ENCODE measurements at regions not wholly inside any gene's neighbourhood (a gene's known extent, or its start where the extent isn't known, plus 50 kb on each side); places are given as distances from the start of the nearest gene placed in this dataset.
"Not testable (repeated sequence)": the region's sequence is repeated elsewhere in the genome, so short reads cannot be mapped to it uniquely, and the experiment has no call there.

DNA sequence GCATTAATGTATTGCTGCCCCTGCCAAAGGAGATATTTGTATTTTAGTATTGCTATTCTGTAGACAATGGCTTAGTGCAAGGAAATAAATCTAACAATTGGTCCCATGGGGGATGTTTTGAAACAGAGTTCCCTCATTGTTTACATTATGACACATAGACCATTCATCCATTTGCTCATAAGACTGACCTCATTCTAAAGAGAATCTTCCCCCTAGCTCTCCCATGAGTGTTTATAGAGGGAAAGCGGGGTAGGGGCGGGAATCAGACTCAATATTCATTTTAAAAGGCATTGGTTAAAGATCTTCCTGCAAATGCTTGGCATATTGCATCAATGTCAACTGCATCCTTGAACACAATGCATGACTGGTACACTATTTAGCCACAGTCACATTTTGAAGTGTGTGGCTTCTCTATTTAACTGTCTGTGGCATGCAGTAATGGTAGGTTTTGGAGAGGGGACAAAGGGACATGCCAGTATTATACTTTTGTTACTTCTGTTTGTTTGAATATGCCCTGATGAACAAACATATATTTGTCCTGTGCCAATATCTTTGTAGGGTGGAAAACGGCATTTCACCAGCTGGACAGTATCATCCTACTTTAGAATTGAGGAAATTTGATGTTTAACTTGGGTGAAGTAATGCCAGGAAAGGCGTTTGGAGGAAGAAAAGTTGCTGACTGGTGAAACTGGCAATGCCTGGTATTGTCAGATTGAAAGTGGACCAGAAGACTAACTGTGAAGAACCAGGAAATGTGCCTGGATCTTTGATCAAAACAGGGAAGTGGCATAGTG lies 84.1 kb upstream of the MEGF10 start:
- TF ChIP-seq MAX (IDR thresholded peaks at IDR 0.05; ENCODE audit: low read depth, low read length) (no peak), POLR2A (IDR thresholded peaks at IDR 0.05; ENCODE audit: extremely low read depth, insufficient read length) (no peak), MYC (IDR thresholded peaks at IDR 0.05; ENCODE audit: low read depth, low read length) (no peak)
- TF ChIP-seq, protein P1, sequence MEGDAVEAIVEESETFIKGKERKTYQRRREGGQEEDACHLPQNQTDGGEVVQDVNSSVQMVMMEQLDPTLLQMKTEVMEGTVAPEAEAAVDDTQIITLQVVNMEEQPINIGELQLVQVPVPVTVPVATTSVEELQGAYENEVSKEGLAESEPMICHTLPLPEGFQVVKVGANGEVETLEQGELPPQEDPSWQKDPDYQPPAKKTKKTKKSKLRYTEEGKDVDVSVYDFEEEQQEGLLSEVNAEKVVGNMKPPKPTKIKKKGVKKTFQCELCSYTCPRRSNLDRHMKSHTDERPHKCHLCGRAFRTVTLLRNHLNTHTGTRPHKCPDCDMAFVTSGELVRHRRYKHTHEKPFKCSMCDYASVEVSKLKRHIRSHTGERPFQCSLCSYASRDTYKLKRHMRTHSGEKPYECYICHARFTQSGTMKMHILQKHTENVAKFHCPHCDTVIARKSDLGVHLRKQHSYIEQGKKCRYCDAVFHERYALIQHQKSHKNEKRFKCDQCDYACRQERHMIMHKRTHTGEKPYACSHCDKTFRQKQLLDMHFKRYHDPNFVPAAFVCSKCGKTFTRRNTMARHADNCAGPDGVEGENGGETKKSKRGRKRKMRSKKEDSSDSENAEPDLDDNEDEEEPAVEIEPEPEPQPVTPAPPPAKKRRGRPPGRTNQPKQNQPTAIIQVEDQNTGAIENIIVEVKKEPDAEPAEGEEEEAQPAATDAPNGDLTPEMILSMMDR (IDR thresholded peaks at IDR 0.05; ENCODE audit: low read depth, low read length), result no peak
- no peak overlapping the region for H3K4me3 ChIP-seq (ENCODE audit: low read depth, low read length)
- peak; percentile 73 for DNase-seq (ENCODE audit: low read depth)

DNA sequence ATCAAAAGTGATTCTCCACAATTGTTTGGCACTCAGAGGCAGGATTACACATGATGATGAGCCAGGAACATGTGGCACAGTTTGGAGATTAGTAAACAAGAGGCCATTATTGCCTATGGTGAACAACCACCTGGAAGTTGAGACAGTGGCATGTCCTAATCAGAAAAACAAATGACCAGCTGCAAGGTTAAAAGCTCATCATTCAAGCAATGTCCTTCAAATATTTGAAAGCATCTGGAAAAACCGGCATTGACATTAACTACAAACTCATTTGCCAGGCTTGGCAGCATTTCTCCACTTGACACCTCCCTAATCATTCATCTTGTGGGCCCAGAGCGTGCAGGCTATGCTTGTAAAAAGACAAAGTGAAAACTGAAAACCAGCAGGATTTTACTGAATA lies 80.6 kb upstream of the MEGF10 start:
- TF ChIP-seq, protein P1 (IDR thresholded peaks at IDR 0.05; ENCODE audit: low read depth, low read length), result no peak
- no peak for TF ChIP-seq POLR2A (IDR thresholded peaks at IDR 0.05; ENCODE audit: extremely low read depth, insufficient read length)
- TF ChIP-seq MAX (IDR thresholded peaks at IDR 0.05; ENCODE audit: low read depth, low read length), result no peak
- no peak for TF ChIP-seq MYC (IDR thresholded peaks at IDR 0.05; ENCODE audit: low read depth, low read length)
- no peak for DNase-seq (ENCODE audit: low read depth)

DNA sequence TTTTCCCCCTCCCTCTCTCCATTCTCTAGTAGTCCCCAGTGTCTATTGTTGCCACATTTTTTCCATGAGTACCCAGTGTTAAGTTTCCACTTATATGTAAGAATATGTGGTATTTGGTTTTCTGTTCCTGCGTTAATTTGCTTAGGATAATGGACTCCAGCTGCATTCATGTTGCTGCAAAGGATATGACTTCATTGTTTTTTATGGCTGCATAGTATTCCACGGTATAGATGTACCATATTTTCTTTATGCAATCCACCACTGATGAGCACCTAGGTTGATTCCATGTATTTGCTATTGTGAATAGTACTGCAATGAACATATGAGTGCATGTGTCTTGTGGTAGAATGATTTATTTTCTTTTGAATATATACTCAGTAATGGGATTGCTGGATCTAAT lies 77.4 kb upstream of the MEGF10 start:
- no peak overlapping the region for H3K4me3 ChIP-seq (ENCODE audit: low read depth, low read length)
- TF ChIP-seq POLR2A (IDR thresholded peaks at IDR 0.05; ENCODE audit: extremely low read depth, insufficient read length) (no peak), MYC (IDR thresholded peaks at IDR 0.05; ENCODE audit: low read depth, low read length) (no peak), MAX (IDR thresholded peaks at IDR 0.05; ENCODE audit: low read depth, low read length) (no peak)
- TF ChIP-seq, protein P1 (IDR thresholded peaks at IDR 0.05; ENCODE audit: low read depth, low read length), result no peak
- DNase-seq (ENCODE audit: low read depth), result no peak

More for the DNA sequence above, 80.6 kb upstream of the MEGF10 start:
- H3K4me3 ChIP-seq (ENCODE audit: low read depth, low read length), result no peak overlapping the region

DNA sequence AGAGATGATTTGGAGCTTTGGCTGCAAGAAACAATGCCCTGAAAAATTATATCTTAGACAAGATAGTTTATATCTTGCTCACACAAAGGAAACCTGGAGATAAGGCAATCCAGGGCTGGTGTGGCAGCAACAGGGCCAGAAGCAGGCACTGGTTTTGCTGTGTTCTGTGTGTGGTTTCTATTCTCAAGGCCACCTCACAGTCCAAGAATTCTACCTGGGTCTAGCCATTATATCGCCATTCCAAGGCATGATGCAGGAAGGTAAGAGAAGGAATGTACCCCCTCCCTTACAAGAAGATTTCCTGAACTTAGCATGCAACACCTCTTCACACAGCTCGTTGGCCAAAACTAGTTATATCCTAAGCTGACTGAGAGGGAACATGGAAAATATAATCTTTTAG lies 74.5 kb upstream of the MEGF10 start:
- TF ChIP-seq MAX (IDR thresholded peaks at IDR 0.05; ENCODE audit: low read depth, low read length) (no peak), POLR2A (IDR thresholded peaks at IDR 0.05; ENCODE audit: extremely low read depth, insufficient read length) (no peak), MYC (IDR thresholded peaks at IDR 0.05; ENCODE audit: low read depth, low read length) (no peak)
- TF ChIP-seq, protein P1 (IDR thresholded peaks at IDR 0.05; ENCODE audit: low read depth, low read length), result no peak

DNA sequence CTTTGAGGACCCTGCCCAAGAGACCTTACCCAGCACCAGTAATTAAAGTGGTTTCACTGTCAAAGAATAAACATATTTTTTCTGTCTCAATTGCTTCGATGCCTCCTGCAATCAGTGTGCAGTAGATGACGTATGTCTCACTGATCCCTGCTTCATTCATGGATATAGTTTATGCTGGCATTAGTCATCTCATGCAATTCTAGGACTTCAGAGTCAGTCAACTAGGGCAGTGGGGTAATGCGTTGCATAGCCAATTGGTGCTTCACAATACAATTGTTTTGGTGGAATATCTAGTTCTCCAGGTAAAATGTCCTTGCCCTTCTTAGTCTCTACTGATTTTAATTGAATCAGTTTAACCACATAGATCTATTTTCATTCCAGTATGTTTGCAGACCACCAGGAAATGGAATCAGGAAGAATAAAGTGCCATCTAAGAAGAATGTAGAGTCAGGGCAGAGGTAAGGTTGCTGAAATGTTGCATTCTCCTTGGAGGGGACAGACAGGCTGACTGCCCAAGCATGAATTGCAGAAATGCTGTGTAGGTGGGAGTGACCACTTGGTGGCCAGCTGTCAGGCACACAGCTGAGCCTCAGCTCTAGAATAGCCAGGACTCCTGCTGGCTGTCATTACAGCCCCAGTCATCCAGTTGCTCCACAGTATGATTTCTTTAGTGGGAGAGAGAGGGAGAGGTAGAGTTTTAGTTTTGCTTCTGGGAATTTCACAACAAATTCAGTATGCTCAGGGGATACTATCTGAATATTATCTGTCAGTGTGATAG lies 73.5 kb upstream of the MEGF10 start:
- no peak for DNase-seq (ENCODE audit: low read depth)
- H3K4me3 ChIP-seq (ENCODE audit: low read depth, low read length), result no peak overlapping the region
- TF ChIP-seq MYC (IDR thresholded peaks at IDR 0.05; ENCODE audit: low read depth, low read length) (no peak), POLR2A (IDR thresholded peaks at IDR 0.05; ENCODE audit: extremely low read depth, insufficient read length) (no peak), MAX (IDR thresholded peaks at IDR 0.05; ENCODE audit: low read depth, low read length) (no peak)
- TF ChIP-seq, protein P1 (IDR thresholded peaks at IDR 0.05; ENCODE audit: low read depth, low read length), result no peak

More for the DNA sequence above, 74.5 kb upstream of the MEGF10 start:
- no peak overlapping the region for H3K4me3 ChIP-seq (ENCODE audit: low read depth, low read length)
- no peak for DNase-seq (ENCODE audit: low read depth)

- H3K4me3 ChIP-seq (ENCODE audit: low read depth, low read length); DNase-seq (ENCODE audit: low read depth): not testable (repeated sequence)
These were observed 68.7 kb upstream of the MEGF10 start for GRCh38 chr5:127221936-127222335.

DNA sequence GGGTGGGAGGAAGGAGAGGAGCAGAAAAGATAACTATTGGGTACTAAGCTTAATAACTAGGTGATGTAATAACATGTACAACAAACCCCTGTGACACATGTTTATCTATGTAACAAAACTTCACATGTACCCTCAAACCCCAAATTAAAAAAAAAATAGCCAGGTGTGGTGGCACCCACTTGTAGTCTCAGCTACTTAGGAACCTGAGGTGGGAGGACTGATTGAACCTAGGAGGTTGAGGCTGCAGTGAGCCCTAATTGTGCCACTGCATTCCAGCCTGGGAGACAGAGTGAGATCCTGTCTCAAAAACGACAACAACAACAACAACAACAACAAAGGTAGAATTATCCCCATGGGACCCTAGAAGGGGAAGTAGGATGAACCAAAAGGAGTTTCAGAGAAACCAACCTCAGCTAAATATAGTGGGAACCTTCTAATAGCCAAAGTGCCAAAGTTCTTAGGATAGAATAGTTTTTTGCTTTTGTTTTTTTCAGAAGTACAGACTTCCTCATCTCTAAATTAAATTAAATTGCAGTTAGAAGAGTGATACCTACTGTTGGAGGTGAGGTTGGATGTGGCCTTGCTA lies 67.9 kb upstream of the MEGF10 start:
- not testable (repeated sequence) for DNase-seq (ENCODE audit: low read depth); H3K4me3 ChIP-seq (ENCODE audit: low read depth, low read length)

Data from NB4 (cell line).